Tibial nerve (tissue), 4 donors: ENCODE measurements at regions not wholly inside any gene's neighbourhood (a gene's known extent, or its start where the extent isn't known, plus 50 kb on each side); places are given as distances from the start of the nearest gene placed in this dataset.
A peak's percentile ranks its signal among the peaks of the same experiment; 100 is the strongest.

ENCODE experiments used
- DNase-seq, 2 donors: peaks; one replicate each; pipeline ENCODE4 v3.0.0-alpha.2; 2019; ENCODE audit warnings: low spot score in 2 of 2
- H3K27ac ChIP-seq, 4 donors: fragments of 200-600 bp; sonication (generic) in 3 of 4; one replicate each; pipeline ENCODE4 v1.5.1; 2017 to 2019; ENCODE audit warnings: mild to moderate bottlenecking in 1 of 4
- H3K27me3 ChIP-seq, 2 donors: fragments of 200-600 bp; sonication (generic) in 1 of 2; one replicate each; pipeline versions ENCODE4 v1.5.1 to v1.6.0; 2017 to 2019
- H3K36me3 ChIP-seq, 3 donors: fragments of 200-600 bp; sonication (generic); one replicate each; pipeline ENCODE4 v1.5.1; 2018 to 2019
- H3K4me1 ChIP-seq, 4 donors: fragments of 200-600 bp; sonication (generic) in 3 of 4; one replicate each; pipeline ENCODE4 v1.5.1; 2017 to 2019
- H3K4me3 ChIP-seq, 4 donors: fragments of 200-600 bp; sonication (generic) in 3 of 4; one replicate each; pipeline ENCODE4 v1.5.1; 2017 to 2019; ENCODE audit warnings: mild to moderate bottlenecking in 1 of 4, moderate library complexity in 1 of 4
- H3K9me3 ChIP-seq, 4 donors: fragments of 200-600 bp; sonication (generic) in 3 of 4; one replicate each; pipeline ENCODE4 v1.5.1; 2017 to 2019
- EP300 ChIP-seq, 2 donors: sonication (generic); formaldehyde crosslinking; IDR thresholded peaks; one replicate each; pipeline ENCODE4 v1.6.1; 2017; ENCODE audit warnings: antibody characterized with exemption in 2 of 2, mild to moderate bottlenecking in 1 of 2
- POLR2A ChIP-seq, 2 donors: fragments of 450-650 bp; IDR thresholded peaks; one replicate each; pipeline ENCODE4 v1.6.1; 2017; ENCODE audit warnings: antibody characterized with exemption in 2 of 2, mild to moderate bottlenecking in 2 of 2, moderate library complexity in 2 of 2
- WGBS, 2 donors: methylation state at CpG; one replicate each; pipeline ENCODE4 v1.1.5; 2018; 5-methylcytosine and 5-hydroxymethylcytosine counted together
- TF ChIP-seq, protein P1 (sequence below), 5 experiments: fragments of 200-600 bp in 3 of 5; fragments of 450-650 bp in 2 of 5; sonication (generic) in 3 of 5; IDR thresholded peaks; one replicate each; pipeline ENCODE4 v1.5.1; 2016 to 2019; ENCODE audit warnings: antibody characterized with exemption in 5 of 5, mild to moderate bottlenecking in 3 of 5, moderate library complexity in 2 of 5

- H3K4me1 ChIP-seq = no peaks in the 10 kb centered on the region
- no peak for DNase-seq
- no peaks in the 10 kb centered on the region for H3K36me3 ChIP-seq
- H3K27ac ChIP-seq = no peak overlapping the region
- TF ChIP-seq EP300 (IDR thresholded peaks at IDR 0.05) = no peak
- TF ChIP-seq, protein P1, sequence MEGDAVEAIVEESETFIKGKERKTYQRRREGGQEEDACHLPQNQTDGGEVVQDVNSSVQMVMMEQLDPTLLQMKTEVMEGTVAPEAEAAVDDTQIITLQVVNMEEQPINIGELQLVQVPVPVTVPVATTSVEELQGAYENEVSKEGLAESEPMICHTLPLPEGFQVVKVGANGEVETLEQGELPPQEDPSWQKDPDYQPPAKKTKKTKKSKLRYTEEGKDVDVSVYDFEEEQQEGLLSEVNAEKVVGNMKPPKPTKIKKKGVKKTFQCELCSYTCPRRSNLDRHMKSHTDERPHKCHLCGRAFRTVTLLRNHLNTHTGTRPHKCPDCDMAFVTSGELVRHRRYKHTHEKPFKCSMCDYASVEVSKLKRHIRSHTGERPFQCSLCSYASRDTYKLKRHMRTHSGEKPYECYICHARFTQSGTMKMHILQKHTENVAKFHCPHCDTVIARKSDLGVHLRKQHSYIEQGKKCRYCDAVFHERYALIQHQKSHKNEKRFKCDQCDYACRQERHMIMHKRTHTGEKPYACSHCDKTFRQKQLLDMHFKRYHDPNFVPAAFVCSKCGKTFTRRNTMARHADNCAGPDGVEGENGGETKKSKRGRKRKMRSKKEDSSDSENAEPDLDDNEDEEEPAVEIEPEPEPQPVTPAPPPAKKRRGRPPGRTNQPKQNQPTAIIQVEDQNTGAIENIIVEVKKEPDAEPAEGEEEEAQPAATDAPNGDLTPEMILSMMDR (IDR thresholded peaks at IDR 0.05) = no peak
- no peak for TF ChIP-seq POLR2A (IDR thresholded peaks at IDR 0.05)
- H3K27me3 ChIP-seq = no peaks in the 10 kb centered on the region
- no peak overlapping the region for H3K4me3 ChIP-seq
- 63 to 66% methylated on average over 3 of the region's 3 CpGs for WGBS, 2 donors
- no peaks in the 10 kb centered on the region for H3K9me3 ChIP-seq
These were observed 109.1 kb downstream of the TFAP2B start for GRCh38 chr6:50927800-50928199.

DNA sequence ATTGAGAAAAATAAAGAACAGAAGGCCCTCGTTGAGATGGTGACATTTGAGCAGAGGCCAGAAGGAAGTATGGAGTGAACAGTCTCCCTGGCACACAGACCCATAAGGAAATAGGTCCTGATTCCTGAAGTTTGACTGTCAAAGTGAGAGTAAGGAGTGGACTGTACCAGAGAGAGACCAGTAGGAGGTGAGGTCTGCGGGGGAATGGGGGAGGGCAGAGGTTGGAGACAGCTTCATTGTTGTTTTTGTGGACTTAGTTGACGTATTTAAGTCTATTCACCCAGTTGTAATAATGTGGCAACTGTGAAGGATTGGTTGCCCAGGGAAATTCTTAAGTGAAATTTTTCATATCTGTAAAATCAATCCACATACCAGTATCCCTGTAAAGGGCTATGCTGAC, 110.7 kb downstream of the TFAP2B start:
- no peaks in the 10 kb centered on the region for H3K4me1 ChIP-seq
- TF ChIP-seq, protein P1 (IDR thresholded peaks at IDR 0.05) = no peak
- no peak for TF ChIP-seq POLR2A (IDR thresholded peaks at IDR 0.05)
- TF ChIP-seq EP300 (IDR thresholded peaks at IDR 0.05) = no peak
- H3K9me3 ChIP-seq = no peaks in the 10 kb centered on the region
- no peaks in the 10 kb centered on the region for H3K27me3 ChIP-seq
- H3K36me3 ChIP-seq = no peaks in the 10 kb centered on the region
- DNase-seq = no peak
- 62 to 68% methylated on average over 3 of the region's 3 CpGs for WGBS, 2 donors
- no peak overlapping the region for H3K27ac ChIP-seq
- no peak overlapping the region for H3K4me3 ChIP-seq

DNA sequence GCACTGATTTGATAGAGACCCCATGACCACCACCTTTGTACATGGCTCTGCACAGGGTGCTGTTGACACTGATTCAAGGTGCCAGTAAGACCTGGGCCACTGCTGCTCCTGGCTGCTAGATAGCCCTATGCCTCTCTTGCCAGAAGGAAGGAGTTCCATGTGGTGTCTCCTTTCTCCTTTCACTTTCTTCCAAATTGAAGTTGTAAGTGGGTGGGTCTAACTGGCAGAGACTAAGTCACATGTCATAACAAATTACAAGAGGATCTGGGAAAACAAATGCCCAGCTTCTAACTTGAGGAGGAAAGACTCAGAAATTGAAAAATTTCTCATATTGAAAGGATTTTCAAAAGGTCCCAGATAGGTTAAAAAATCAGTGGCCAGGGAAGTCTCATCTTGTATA, 116.8 kb downstream of the TFAP2B start:
- no peaks in the 10 kb centered on the region for H3K36me3 ChIP-seq
- TF ChIP-seq, protein P1 (IDR thresholded peaks at IDR 0.05) = no peak
- TF ChIP-seq POLR2A (IDR thresholded peaks at IDR 0.05) (no peak), EP300 (IDR thresholded peaks at IDR 0.05) (no peak)
- H3K4me1 ChIP-seq = peaks cover 0 to 17% (median 0%) of the 10 kb centered on the region in 4 donors
- H3K4me3 ChIP-seq = no peak overlapping the region
- no peaks in the 10 kb centered on the region for H3K9me3 ChIP-seq
- H3K27me3 ChIP-seq = no peaks in the 10 kb centered on the region
- peak overlapping the region in 2 of 4 donors; percentile 36 to 47 for H3K27ac ChIP-seq
- DNase-seq = no peak

- TF ChIP-seq, protein P1 (IDR thresholded peaks at IDR 0.05) = no peak
- no peak for TF ChIP-seq POLR2A (IDR thresholded peaks at IDR 0.05)
- TF ChIP-seq EP300 (IDR thresholded peaks at IDR 0.05) = peak in 1 of 2 donors; percentile 24
- DNase-seq = no peak
- no peaks in the 10 kb centered on the region for H3K9me3 ChIP-seq
- H3K27ac ChIP-seq = peak overlapping the region in 2 of 4 donors; percentile 36 to 47
- WGBS, 2 donors = 0 to 4% methylated on average over 1 of the region's 1 CpG
- no peaks in the 10 kb centered on the region for H3K36me3 ChIP-seq
- no peak overlapping the region for H3K4me3 ChIP-seq
- peaks cover 0 to 17% (median 0%) of the 10 kb centered on the region in 4 donors for H3K4me1 ChIP-seq
- H3K27me3 ChIP-seq = no peaks in the 10 kb centered on the region
These were observed 117.6 kb downstream of the TFAP2B start for GRCh38 chr6:50936277-50936681.

- no peaks in the 10 kb centered on the region for H3K36me3 ChIP-seq
- no peaks in the 10 kb centered on the region for H3K9me3 ChIP-seq
- H3K4me1 ChIP-seq = peaks cover 0 to 17% (median 0%) of the 10 kb centered on the region in 4 donors
- H3K27me3 ChIP-seq = no peaks in the 10 kb centered on the region
- DNase-seq = no peak
- WGBS, 2 donors = 83% methylated on average over 1 of the region's 1 CpG
- H3K4me3 ChIP-seq = no peak overlapping the region
- TF ChIP-seq, protein P1 (IDR thresholded peaks at IDR 0.05) = no peak
- TF ChIP-seq EP300 (IDR thresholded peaks at IDR 0.05) = no peak
- no peak for TF ChIP-seq POLR2A (IDR thresholded peaks at IDR 0.05)
- H3K27ac ChIP-seq = no peak overlapping the region
These were observed 121.3 kb downstream of the TFAP2B start for GRCh38 chr6:50939931-50940330.
